RWPE2 (cell line): ENCODE measurements at regions not wholly inside any gene's neighbourhood (a gene's known extent, or its start where the extent isn't known, plus 50 kb on each side); places are given as distances from the start of the nearest gene placed in this dataset.
"Not testable (repeated sequence)": the region's sequence is repeated elsewhere in the genome, so short reads cannot be mapped to it uniquely, and the experiment has no call there.

ENCODE experiments used
- ATAC-seq: fragments of 200-7000 bp; cut with Tn5 transposase; 3 replicates; pipeline ENCODE4 v1.9.1; 2021; ENCODE audit warnings: low read depth
- DNase-seq: peaks from one replicate; pipeline ENCODE4 v3.0.0-alpha.2; 2020; ENCODE audit warnings: low spot score
- H3K27ac ChIP-seq: fragments of 450-650 bp; 2 replicates; pipeline ENCODE4 v1.5.1; 2017; ENCODE audit warnings: mild to moderate bottlenecking; ENCODE audit not compliant: poor library complexity, severe bottlenecking
- H3K27me3 ChIP-seq: fragments of 250-450 bp; sonication (Bioruptor Pico); 2 replicates; pipeline ENCODE4 v1.5.1; 2021; ENCODE audit warnings: mild to moderate bottlenecking, moderate library complexity; ENCODE audit not compliant: insufficient read depth, poor library complexity, severe bottlenecking
- H3K36me3 ChIP-seq: fragments of 250-450 bp; sonication (Bioruptor Pico); 2 replicates; pipeline ENCODE4 v1.5.1; 2020; ENCODE audit warnings: low read depth, mild to moderate bottlenecking, moderate library complexity
- H3K4me1 ChIP-seq: fragments of 250-450 bp; sonication (Bioruptor Pico); 2 replicates; pipeline ENCODE4 v1.5.1; 2021; ENCODE audit warnings: mild to moderate bottlenecking, moderate library complexity; ENCODE audit not compliant: insufficient read depth, poor library complexity, severe bottlenecking
- H3K4me3 ChIP-seq: fragments of 250-450 bp; sonication (Bioruptor Pico); 2 replicates; pipeline ENCODE4 v1.5.1; 2021; ENCODE audit warnings: mild to moderate bottlenecking, moderate library complexity; ENCODE audit not compliant: severe bottlenecking
- H3K9me3 ChIP-seq: fragments of 250-450 bp; sonication (Bioruptor Pico); 2 replicates; pipeline ENCODE4 v1.5.1; 2021; ENCODE audit warnings: mild to moderate bottlenecking, moderate library complexity; ENCODE audit not compliant: severe bottlenecking
- CTCF ChIP-seq: fragments of 450-650 bp; IDR thresholded peaks from one replicate; pipeline ENCODE4 v1.5.1; 2017; ENCODE audit warnings: mild to moderate bottlenecking, moderate library complexity; ENCODE audit not compliant: poor library complexity, severe bottlenecking

GRCh38 chr9:119688547-119688946, 319.3 kb upstream of the BRINP1 start:
- Histone ChIP-seq H3K36me3 (no peaks in the 10 kb centered on the region), H3K4me1 (no peaks in the 10 kb centered on the region), H3K27me3 (no peaks in the 10 kb centered on the region), H3K4me3 (no peak overlapping the region), H3K27ac (no peak overlapping the region), H3K9me3 (no peaks in the 10 kb centered on the region)
- ATAC-seq (no peak), DNase-seq (no peak)
- no peak for TF ChIP-seq CTCF

GRCh38 chr9:119677811-119678505, 308.7 kb upstream of the BRINP1 start:
- Histone ChIP-seq H3K36me3 (no peaks in the 10 kb centered on the region), H3K9me3 (no peaks in the 10 kb centered on the region), H3K27me3 (no peaks in the 10 kb centered on the region), H3K27ac (no peak overlapping the region), H3K4me3 (no peak overlapping the region), H3K4me1 (no peaks in the 10 kb centered on the region)
- DNase-seq, result no peak
- no peak for TF ChIP-seq CTCF
- ATAC-seq, result no peak

GRCh38 chr9:119675951-119676350, 306.7 kb upstream of the BRINP1 start:
- no peak for DNase-seq
- Histone ChIP-seq H3K4me3 (no peak overlapping the region), H3K4me1 (no peaks in the 10 kb centered on the region), H3K36me3 (no peaks in the 10 kb centered on the region), H3K9me3 (no peaks in the 10 kb centered on the region), H3K27ac (no peak overlapping the region), H3K27me3 (no peaks in the 10 kb centered on the region)
- ATAC-seq, result no peak
- no peak for TF ChIP-seq CTCF

- not testable (repeated sequence) for H3K36me3 ChIP-seq, H3K4me3 ChIP-seq, ATAC-seq, H3K27ac ChIP-seq, H3K4me1 ChIP-seq, H3K9me3 ChIP-seq, H3K27me3 ChIP-seq, DNase-seq
Observed at GRCh38 chr9:119672763-119673162, 303.5 kb upstream of the BRINP1 start.

GRCh38 chr9:119667916-119668315, 298.7 kb upstream of the BRINP1 start:
- no peak for ATAC-seq
- no peak for TF ChIP-seq CTCF

More at GRCh38 chr9:119667916-119668315, 298.7 kb upstream of the BRINP1 start:
- DNase-seq, result no peak
- H3K27me3 ChIP-seq, result no peaks in the 10 kb centered on the region
- H3K27ac ChIP-seq, result no peak overlapping the region
- no peaks in the 10 kb centered on the region for H3K9me3 ChIP-seq
- H3K4me3 ChIP-seq, result no peak overlapping the region
- H3K36me3 ChIP-seq, result no peaks in the 10 kb centered on the region
- H3K4me1 ChIP-seq, result no peaks in the 10 kb centered on the region
